ENCODE measurements at regions not wholly inside any gene's neighbourhood (a gene's known extent, or its start where the extent isn't known, plus 50 kb on each side); places are given as distances from the start of the nearest gene placed in this dataset.

DNA sequence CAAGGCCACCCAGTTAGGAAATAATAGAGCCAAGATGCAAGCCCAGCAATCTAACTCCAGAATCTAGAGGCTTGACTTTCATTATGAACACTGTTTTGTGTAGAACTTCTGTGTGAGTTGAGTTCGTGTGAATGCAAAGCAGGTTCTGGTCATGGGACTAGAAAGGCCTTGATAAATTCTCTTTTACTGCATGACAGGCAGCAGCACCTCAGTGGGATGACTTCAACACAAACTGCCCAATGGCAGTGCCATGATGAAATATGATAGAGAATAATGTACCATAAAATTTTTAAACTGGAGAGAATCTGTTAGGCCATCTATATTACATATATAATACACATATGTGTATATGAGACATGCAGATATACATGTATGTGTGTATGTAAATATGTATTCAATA is 214.5 kb downstream of the KLF5 start:
- TF ChIP-seq, protein P1, sequence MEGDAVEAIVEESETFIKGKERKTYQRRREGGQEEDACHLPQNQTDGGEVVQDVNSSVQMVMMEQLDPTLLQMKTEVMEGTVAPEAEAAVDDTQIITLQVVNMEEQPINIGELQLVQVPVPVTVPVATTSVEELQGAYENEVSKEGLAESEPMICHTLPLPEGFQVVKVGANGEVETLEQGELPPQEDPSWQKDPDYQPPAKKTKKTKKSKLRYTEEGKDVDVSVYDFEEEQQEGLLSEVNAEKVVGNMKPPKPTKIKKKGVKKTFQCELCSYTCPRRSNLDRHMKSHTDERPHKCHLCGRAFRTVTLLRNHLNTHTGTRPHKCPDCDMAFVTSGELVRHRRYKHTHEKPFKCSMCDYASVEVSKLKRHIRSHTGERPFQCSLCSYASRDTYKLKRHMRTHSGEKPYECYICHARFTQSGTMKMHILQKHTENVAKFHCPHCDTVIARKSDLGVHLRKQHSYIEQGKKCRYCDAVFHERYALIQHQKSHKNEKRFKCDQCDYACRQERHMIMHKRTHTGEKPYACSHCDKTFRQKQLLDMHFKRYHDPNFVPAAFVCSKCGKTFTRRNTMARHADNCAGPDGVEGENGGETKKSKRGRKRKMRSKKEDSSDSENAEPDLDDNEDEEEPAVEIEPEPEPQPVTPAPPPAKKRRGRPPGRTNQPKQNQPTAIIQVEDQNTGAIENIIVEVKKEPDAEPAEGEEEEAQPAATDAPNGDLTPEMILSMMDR (IDR thresholded peaks at IDR 0.05), result no peak
- no peak for TF ChIP-seq POLR2A (IDR thresholded peaks at IDR 0.05)
- no peak for TF ChIP-seq EP300 (IDR thresholded peaks at IDR 0.05)
